GM12878 (cell line): ENCODE measurements at regions not wholly inside any gene's neighbourhood (a gene's known extent, or its start where the extent isn't known, plus 50 kb on each side); places are given as distances from the start of the nearest gene placed in this dataset.
"Not testable (repeated sequence)": the region's sequence is repeated elsewhere in the genome, so short reads cannot be mapped to it uniquely, and the experiment has no call there.

Experiments used
- ATAC-seq: fragments of 200-7000 bp; cut with Tn5 transposase; 3 replicates; pipeline ENCODE4 v1.9.1; 2020; ENCODE audit warnings: mild to moderate bottlenecking, moderate library complexity
- BruUV-seq: library from RNA; stranded (reverse); fragments of 400-500 nt; replicated peaks from 2 replicates; lab custom pipeline; 2021; lab: Mats Ljungman, UMichigan
- CTCF ChIA-PET: fragments of 300-600 bp; sonication (Branson Sonifier 250); formaldehyde crosslinking; extraction: SDS; loops from one replicate; lab custom pipeline; 2021; ENCODE audit warnings: inconsistent platforms; lab: Yijun Ruan, JAX
- POLR2A ChIA-PET: fragments of 350-600 bp; formaldehyde crosslinking; extraction: SDS; loops from one replicate; lab custom pipeline; 2021; ENCODE audit warnings: inconsistent platforms; lab: Charles Lee
- RAD21 ChIA-PET: fragments of 300-600 bp; sonication (Branson Sonifier 250); formaldehyde crosslinking; loops from one replicate; lab custom pipeline; 2023; ENCODE audit warnings: antibody characterized with exemption; ENCODE audit not compliant: unreplicated experiment; lab: Charles Lee
- SMC1A ChIA-PET: fragments of 300-600 bp; sonication (Branson Sonifier 250); formaldehyde crosslinking; loops from one replicate; lab custom pipeline; 2023; ENCODE audit not compliant: unreplicated experiment, uncharacterized antibody; lab: Charles Lee
- DNase-seq: peaks from one replicate; pipeline ENCODE4 v3.0.0-alpha.2; 2011; ENCODE audit warnings: low read depth, low spot score
- FAIRE-seq: peaks from 3 replicates; lab custom pipeline; 2011; peaks lifted over from hg19 to GRCh38; lab: Jason Lieb, UNC
- H2AFZ ChIP-seq: 2 replicates; pipeline ENCODE4 v1.6.0; 2011; ENCODE audit warnings: low read depth, low read length, control low read depth; ENCODE audit not compliant: control insufficient read depth
- H3K27ac ChIP-seq: 2 replicates; pipeline ENCODE4 v1.5.1; 2011; ENCODE audit warnings: control low read depth; ENCODE audit not compliant: control insufficient read depth, insufficient read depth
- H3K27me3 ChIP-seq, 2 experiments: replicated peaks in 1 of 2; 2 replicates each; pipeline versions ENCODE4 v1.6.0 to v1.6.1; 2011; ENCODE audit warnings: low read length in 1 of 2; ENCODE audit not compliant: control insufficient read depth in 2 of 2, insufficient read depth in 2 of 2
- H3K36me3 ChIP-seq, 2 experiments: 2 replicates each; pipeline ENCODE4 v1.5.1; 2011; ENCODE audit warnings: low read length in 1 of 2; ENCODE audit not compliant: control insufficient read depth in 2 of 2, insufficient read depth in 2 of 2
- H3K4me1 ChIP-seq: 2 replicates; pipeline ENCODE4 v1.6.1; 2011; ENCODE audit warnings: mild to moderate bottlenecking, low read length, moderate library complexity, mixed read lengths; ENCODE audit not compliant: control insufficient read depth, insufficient read depth
- H3K4me2 ChIP-seq: 2 replicates; pipeline ENCODE4 v1.6.0; 2011; ENCODE audit warnings: control low read depth; ENCODE audit not compliant: control insufficient read depth, insufficient read depth
- H3K4me3 ChIP-seq: fragments of 200-600 bp; sonication (generic); 2 replicates; pipeline ENCODE4 v1.5.1; 2016
- H3K79me2 ChIP-seq: 2 replicates; pipeline ENCODE4 v1.6.0; 2011; ENCODE audit warnings: low read length; ENCODE audit not compliant: control insufficient read depth, insufficient read depth
- H3K9ac ChIP-seq: 2 replicates; pipeline ENCODE4 v1.8.0; 2011; ENCODE audit warnings: low read length, control low read depth, mixed read lengths; ENCODE audit not compliant: control insufficient read depth, insufficient read depth
- H3K9me3 ChIP-seq: replicated peaks from 3 replicates; pipeline ENCODE4 v1.5.1; 2011; ENCODE audit warnings: mild to moderate bottlenecking, low read length; ENCODE audit not compliant: control insufficient read depth, insufficient read depth
- H4K20me1 ChIP-seq: 2 replicates; pipeline ENCODE4 v1.6.0; 2011; ENCODE audit not compliant: control insufficient read depth, insufficient read depth
- WGBS: methylation state at CpG from one replicate; pipeline ENCODE4 v1.1.6; 2016; ENCODE audit warnings: low lambda C conversion rate; ENCODE audit not compliant: insufficient replicate concordance, insufficient coverage; ENCODE audit errors: missing lambda C conversion rate; 5-methylcytosine and 5-hydroxymethylcytosine counted together
- in situ Hi-C: fragments of 300-500 bp; cut with MboI; formaldehyde crosslinking; loops from 9 replicates; pipeline ENCODE4 v1.14.3; 2018; ENCODE audit warnings: mixed read lengths
- intact Hi-C: fragments of 100-400 bp; cut with micrococcal nuclease; formaldehyde crosslinking; loops from one replicate; pipeline ENCODE4 v1.14.2; 2022; ENCODE audit not compliant: unreplicated experiment

DNA sequence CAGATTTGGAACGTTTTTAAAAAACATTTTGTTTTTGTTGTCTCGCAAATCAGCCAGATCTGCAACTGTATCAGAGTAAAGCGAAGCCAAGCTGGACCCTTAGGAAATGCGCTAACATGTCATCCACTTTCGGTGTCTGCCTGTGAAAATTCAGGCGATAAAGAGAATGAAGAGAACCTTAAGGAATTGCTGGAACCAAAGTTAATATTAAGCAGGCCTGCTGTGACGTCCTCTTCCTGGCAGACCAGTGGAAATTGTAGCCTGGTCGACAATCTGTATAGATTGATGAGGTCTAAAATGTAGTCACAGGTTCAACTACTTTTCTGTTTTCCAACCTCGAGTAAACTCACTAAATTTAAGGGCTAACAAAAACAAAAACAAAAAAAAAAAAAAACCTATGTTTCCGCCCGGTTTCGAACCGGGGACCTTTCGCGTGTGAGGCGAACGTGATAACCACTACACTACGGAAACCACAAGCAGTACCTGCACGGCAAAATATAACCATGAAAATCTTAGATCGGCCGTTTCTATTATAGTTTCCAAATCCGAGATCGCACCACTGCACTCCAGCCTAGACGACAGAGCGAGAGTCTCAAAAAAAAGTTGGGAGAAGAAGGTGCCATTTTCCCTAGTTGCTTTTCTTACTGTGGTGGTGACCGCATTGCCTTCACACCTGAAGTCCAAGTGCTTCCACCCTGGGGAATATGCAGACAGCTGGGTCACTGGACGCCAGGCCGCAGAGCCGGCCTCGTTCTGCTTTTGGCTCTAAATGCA lies 70.2 kb upstream of the FCGR1A start:
- 84% methylated on average over 21 of the region's 30 CpGs for WGBS
- BruUV-seq, H3K9me3 ChIP-seq, H2AFZ ChIP-seq, POLR2A ChIA-PET, H3K36me3 ChIP-seq, intact Hi-C loops, H3K27me3 ChIP-seq, FAIRE-seq, ATAC-seq, H4K20me1 ChIP-seq, SMC1A ChIA-PET, H3K4me1 ChIP-seq, H3K27ac ChIP-seq, DNase-seq, H3K4me3 ChIP-seq, H3K79me2 ChIP-seq, H3K4me2 ChIP-seq, CTCF ChIA-PET, in situ Hi-C loops, RAD21 ChIA-PET, H3K9ac ChIP-seq: not testable (repeated sequence)

DNA sequence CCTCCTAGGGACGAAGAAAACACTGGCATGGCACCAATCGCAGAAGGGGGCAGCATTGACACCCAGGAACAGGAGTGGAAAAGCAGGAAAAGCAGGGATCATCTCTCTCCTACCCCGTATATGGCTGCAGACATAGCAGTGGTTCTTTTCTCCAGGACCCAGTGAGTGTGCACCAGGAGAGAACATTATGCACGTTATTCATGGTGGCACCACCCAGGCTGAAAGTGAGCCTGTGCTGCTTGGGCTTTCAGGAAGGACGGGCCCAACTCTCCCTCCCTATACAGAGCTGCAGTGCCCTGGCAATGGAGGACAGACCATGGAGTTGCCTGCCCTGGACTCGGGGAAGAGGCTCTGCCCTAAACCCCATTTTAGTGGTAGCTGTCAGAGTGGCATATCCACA lies 69.0 kb upstream of the FCGR1A start:
- SMC1A ChIA-PET, H3K79me2 ChIP-seq, CTCF ChIA-PET, FAIRE-seq, DNase-seq, H3K4me3 ChIP-seq, H3K36me3 ChIP-seq, BruUV-seq, H2AFZ ChIP-seq, H3K27me3 ChIP-seq, ATAC-seq, H4K20me1 ChIP-seq, POLR2A ChIA-PET, H3K9me3 ChIP-seq, H3K4me1 ChIP-seq, H3K9ac ChIP-seq, H3K4me2 ChIP-seq, in situ Hi-C loops, RAD21 ChIA-PET, intact Hi-C loops, H3K27ac ChIP-seq: not testable (repeated sequence)
- WGBS, result 23% methylated on average over 5 of the region's 6 CpGs

DNA sequence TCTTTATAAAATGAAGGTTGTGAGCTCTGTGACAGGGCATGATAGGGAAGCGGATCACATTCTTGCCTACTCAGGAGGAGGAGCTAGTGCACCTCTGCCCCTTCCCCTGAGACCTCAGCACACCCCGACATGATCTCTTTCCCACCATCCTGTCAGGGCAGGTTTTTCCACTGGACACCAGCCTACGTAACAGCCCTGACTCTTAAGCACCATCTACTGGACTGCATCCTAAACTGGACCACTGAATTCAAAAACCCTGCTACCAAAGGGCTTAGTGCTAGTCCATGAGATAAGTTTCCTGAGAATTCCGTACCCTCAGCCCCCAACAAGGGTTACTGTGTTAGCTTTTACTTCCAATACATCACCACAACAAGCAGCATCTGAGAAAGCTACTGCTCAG lies 68.5 kb upstream of the FCGR1A start:
- DNase-seq, FAIRE-seq, H3K4me2 ChIP-seq, in situ Hi-C loops, H3K27me3 ChIP-seq, ATAC-seq, H3K9me3 ChIP-seq, POLR2A ChIA-PET, RAD21 ChIA-PET, H3K4me1 ChIP-seq, H3K9ac ChIP-seq, H3K4me3 ChIP-seq, H3K79me2 ChIP-seq, SMC1A ChIA-PET, intact Hi-C loops, H2AFZ ChIP-seq, H3K36me3 ChIP-seq, H4K20me1 ChIP-seq, CTCF ChIA-PET, H3K27ac ChIP-seq, BruUV-seq: not testable (repeated sequence)
- WGBS, result no CpG with 5 or more reads among the region's 4 CpGs

DNA sequence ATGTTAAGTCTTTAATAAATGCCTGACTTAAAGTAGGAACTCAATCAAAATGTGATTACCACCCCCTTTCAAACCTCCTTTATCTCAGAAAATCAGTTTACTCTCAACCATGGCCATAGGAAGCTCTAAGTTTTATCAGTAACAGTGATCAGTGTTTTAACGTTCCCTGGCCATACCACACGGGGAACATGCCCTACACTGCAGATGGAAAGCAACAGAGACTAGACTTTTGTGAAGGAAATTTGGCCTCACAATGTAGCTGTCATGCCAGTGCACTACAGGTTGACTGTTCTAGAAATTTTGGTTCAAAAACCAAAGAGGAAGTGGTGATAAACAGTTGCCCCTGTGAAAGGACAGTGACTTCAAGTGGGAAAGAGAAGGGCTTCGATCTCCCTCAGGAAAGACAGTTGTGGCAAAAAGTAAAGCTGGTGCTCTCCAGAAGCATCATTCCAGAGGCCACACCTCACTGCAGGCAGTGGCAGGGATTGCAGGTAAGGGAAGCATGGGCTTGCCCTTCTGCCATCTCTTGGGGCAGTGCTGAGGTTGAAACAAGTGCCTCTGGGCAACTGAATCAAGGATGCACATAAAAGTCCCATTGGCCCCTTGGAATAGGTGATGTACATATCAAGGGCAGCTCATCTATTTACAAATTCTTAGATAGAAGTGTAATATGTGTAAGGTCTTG lies 57.7 kb upstream of the FCGR1A start:
- ATAC-seq, H3K9ac ChIP-seq, H3K27me3 ChIP-seq, FAIRE-seq, H4K20me1 ChIP-seq, H3K4me1 ChIP-seq, SMC1A ChIA-PET, H3K9me3 ChIP-seq, H3K27ac ChIP-seq, BruUV-seq, H3K79me2 ChIP-seq, H3K36me3 ChIP-seq, DNase-seq, intact Hi-C loops, RAD21 ChIA-PET, H3K4me3 ChIP-seq, H2AFZ ChIP-seq, in situ Hi-C loops, POLR2A ChIA-PET, H3K4me2 ChIP-seq, CTCF ChIA-PET: not testable (repeated sequence)
- no CpG with 5 or more reads among the region's 3 CpGs for WGBS
